Lower lobe of right lung (tissue), 2 donors: ENCODE measurements at regions not wholly inside any gene's neighbourhood (a gene's known extent, or its start where the extent isn't known, plus 50 kb on each side); places are given as distances from the start of the nearest gene placed in this dataset.

Source experiments
- ATAC-seq, 2 donors: fragments of 200-7000 bp; cut with Tn5 transposase; one replicate each; pipeline ENCODE4 v1.9.1; 2020 to 2022; ENCODE audit warnings: mild to moderate bottlenecking in 2 of 2, moderate library complexity in 2 of 2
- DNase-seq: peaks from one replicate; pipeline ENCODE4 v3.0.0-alpha.2; 2020
- H3K27ac ChIP-seq: fragments of 200-600 bp; one replicate; pipeline ENCODE4 v1.8.0; 2022
- H3K27me3 ChIP-seq: fragments of 200-600 bp; one replicate; pipeline ENCODE4 v1.8.0; 2022; ENCODE audit warnings: low read depth
- H3K36me3 ChIP-seq: fragments of 200-600 bp; one replicate; pipeline ENCODE4 v1.8.0; 2022; ENCODE audit warnings: mild to moderate bottlenecking
- H3K4me1 ChIP-seq: fragments of 200-600 bp; one replicate; pipeline ENCODE4 v1.8.0; 2022
- H3K4me3 ChIP-seq: fragments of 200-600 bp; one replicate; pipeline ENCODE4 v1.8.0; 2022; ENCODE audit warnings: mild to moderate bottlenecking
- H3K9me3 ChIP-seq: fragments of 200-600 bp; one replicate; pipeline ENCODE4 v1.8.0; 2022
- CTCF ChIP-seq: fragments of 200-600 bp; IDR thresholded peaks from one replicate; pipeline ENCODE4 v1.8.0; 2022; ENCODE audit warnings: antibody characterized with exemption, mild to moderate bottlenecking
- intact Hi-C: fragments of 100-400 bp; cut with DNase I; formaldehyde crosslinking; loops from one replicate; pipeline ENCODE4 v1.11.0; 2022
- donor health status: DM: no; HTN: yes; CAD: no; lungs with severe emphysema.

DNA sequence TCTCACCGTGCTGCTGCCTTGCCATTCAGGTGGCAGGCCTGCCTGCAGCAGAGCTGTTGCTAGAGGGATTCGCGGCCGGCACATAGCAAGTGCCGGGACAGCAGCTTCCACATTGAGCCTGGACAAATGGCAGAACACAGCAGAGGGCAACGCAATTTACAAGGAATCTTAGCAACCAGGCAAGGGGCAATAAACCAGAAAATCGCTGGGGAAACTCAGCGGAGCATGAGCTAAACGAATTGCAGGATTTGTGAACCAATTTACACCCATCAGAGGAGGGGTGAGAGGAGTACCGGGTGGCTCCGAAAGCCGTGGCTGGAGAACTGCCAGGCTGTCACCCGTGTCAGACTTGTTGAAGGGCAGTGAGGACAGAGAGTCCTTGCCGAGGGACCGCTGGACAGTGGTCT lies 58.6 kb upstream of the LOXL4 start:
- no peak for ATAC-seq

DNA sequence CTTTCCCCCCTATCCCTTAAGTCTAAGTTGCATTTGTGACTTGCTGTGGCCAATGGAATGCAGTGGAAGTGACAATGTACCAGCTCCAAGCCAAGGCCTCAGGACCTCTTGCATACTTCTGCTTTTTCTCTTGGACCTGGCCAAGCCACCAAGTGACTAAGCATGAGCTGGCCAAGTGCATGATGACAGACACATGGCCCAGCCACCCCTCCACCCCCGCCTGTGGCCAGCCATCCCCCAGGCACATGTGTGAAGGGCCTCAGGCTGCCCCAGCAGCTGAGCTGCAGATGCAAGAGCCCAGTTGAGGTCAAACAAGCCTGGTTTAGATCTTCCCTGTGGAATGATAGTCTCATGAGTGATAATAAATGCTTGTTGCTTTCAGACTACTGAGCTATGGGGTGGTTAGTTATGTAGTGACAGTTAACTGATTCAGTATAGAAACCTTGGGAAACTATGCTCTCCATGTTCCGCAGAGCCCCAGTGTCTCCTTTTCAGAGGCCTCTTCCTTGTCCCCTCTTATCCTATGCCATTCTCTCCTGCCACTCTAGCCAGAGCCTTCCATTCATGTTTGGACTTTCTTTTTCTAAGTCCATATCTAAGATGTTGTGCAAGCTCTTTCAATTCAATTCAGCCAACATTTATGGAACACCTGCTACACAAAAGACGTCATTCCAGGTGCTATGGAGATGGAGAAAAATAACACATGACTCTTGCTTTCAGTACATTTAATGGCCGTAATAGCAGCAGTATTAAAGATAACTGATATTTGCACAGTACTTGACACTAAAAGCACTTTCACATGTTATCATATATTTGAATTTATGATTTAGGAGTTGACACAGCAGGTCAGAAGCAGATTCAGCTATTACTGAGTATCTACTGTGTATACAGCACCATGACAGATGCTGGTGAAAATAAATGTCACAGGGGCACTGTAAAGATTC lies 55.5 kb upstream of the LOXL4 start:
- H3K27me3 ChIP-seq: no peaks in the 10 kb centered on the region
- TF ChIP-seq CTCF: no peak
- H3K36me3 ChIP-seq: no peaks in the 10 kb centered on the region
- intact Hi-C loops: no loop called here
- H3K27ac ChIP-seq: no peak overlapping the region
- H3K4me3 ChIP-seq: no peak overlapping the region
- no peaks in the 10 kb centered on the region for H3K9me3 ChIP-seq
- peaks cover 17% of the 10 kb centered on the region for H3K4me1 ChIP-seq
- DNase-seq (peak; percentile 83), ATAC-seq (peak; percentile 86 to 92)

More for the DNA sequence above, 58.6 kb upstream of the LOXL4 start:
- Histone ChIP-seq H3K27me3 (no peaks in the 10 kb centered on the region), H3K36me3 (no peaks in the 10 kb centered on the region), H3K4me1 (peaks cover 17% of the 10 kb centered on the region), H3K4me3 (no peak overlapping the region), H3K27ac (no peak overlapping the region), H3K9me3 (no peaks in the 10 kb centered on the region)
- no peak for TF ChIP-seq CTCF
- no peak for DNase-seq
- intact Hi-C loops: no loop called here

- Histone ChIP-seq H3K27me3 (no peaks in the 10 kb centered on the region), H3K4me1 (peaks cover 27% of the 10 kb centered on the region), H3K9me3 (no peaks in the 10 kb centered on the region), H3K27ac (no peak overlapping the region), H3K36me3 (no peaks in the 10 kb centered on the region), H3K4me3 (no peak overlapping the region)
- DNase-seq: no peak
- no peak for ATAC-seq
- intact Hi-C loops: no loop called here
- TF ChIP-seq CTCF: no peak
Measured at GRCh38 chr10:98321186-98321780, 53.3 kb upstream of the LOXL4 start.

- TF ChIP-seq CTCF: no peak
- no peaks in the 10 kb centered on the region for H3K27me3 ChIP-seq
- no peak overlapping the region for H3K4me3 ChIP-seq
- ATAC-seq (no peak), DNase-seq (no peak)
- no peaks in the 10 kb centered on the region for H3K9me3 ChIP-seq
- intact Hi-C loops: no loop called here
- H3K36me3 ChIP-seq: no peaks in the 10 kb centered on the region
- H3K27ac ChIP-seq: no peak overlapping the region
- H3K4me1 ChIP-seq: peaks cover 33% of the 10 kb centered on the region
Measured at GRCh38 chr10:98320486-98321185, 52.6 kb upstream of the LOXL4 start.

GRCh38 chr10:98318861-98319260 lies 50.9 kb upstream of the LOXL4 start:
- ATAC-seq: no peak
- no peak for DNase-seq
- no peak overlapping the region for H3K4me3 ChIP-seq
- no peak overlapping the region for H3K27ac ChIP-seq
- H3K9me3 ChIP-seq: no peaks in the 10 kb centered on the region
- H3K4me1 ChIP-seq: peaks cover 30% of the 10 kb centered on the region
- no peaks in the 10 kb centered on the region for H3K27me3 ChIP-seq
- intact Hi-C loops: no loop called here
- no peaks in the 10 kb centered on the region for H3K36me3 ChIP-seq
- no peak for TF ChIP-seq CTCF
